Heart left ventricle (tissue), 16 donors: ENCODE measurements at regions not wholly inside any gene's neighbourhood (a gene's known extent, or its start where the extent isn't known, plus 50 kb on each side); places are given as distances from the start of the nearest gene placed in this dataset.

Experiments used
- ATAC-seq, 4 donors: fragments of 200-7000 bp; cut with Tn5 transposase; one replicate each; pipeline ENCODE4 v1.9.1; 2020 to 2022; ENCODE audit warnings: moderate library complexity in 4 of 4, mild to moderate bottlenecking in 3 of 4, moderate number of reproducible peaks in 1 of 4
- DNase-seq, 5 donors: peaks; one replicate each; pipeline ENCODE4 v3.0.0-alpha.2; 2020
- H3K27ac ChIP-seq, 12 donors: fragments of 200-600 bp; sonication (generic) in 4 of 12; one replicate each; pipeline versions ENCODE4 v1.5.0 to v1.8.0; 2016 to 2022; ENCODE audit warnings: mild to moderate bottlenecking in 2 of 12
- H3K27me3 ChIP-seq, 9 donors: fragments of 200-600 bp; sonication (generic) in 2 of 9; one replicate each; pipeline versions ENCODE4 v1.5.1 to v1.8.0; 2016 to 2022; ENCODE audit warnings: mild to moderate bottlenecking in 3 of 9
- H3K36me3 ChIP-seq, 9 donors: fragments of 200-600 bp; sonication (generic) in 2 of 9; one replicate each; pipeline versions ENCODE4 v1.5.0 to v1.8.0; 2018 to 2022; ENCODE audit warnings: mild to moderate bottlenecking in 2 of 9
- H3K4me1 ChIP-seq, 12 donors: fragments of 200-600 bp; sonication (generic) in 4 of 12; one replicate each; pipeline versions ENCODE4 v1.5.0 to v1.8.0; 2016 to 2022; ENCODE audit warnings: mild to moderate bottlenecking in 3 of 12
- H3K4me3 ChIP-seq, 12 donors: fragments of 200-600 bp; sonication (generic) in 4 of 12; one replicate each; pipeline versions ENCODE4 v1.5.0 to v1.8.0; 2017 to 2022; ENCODE audit warnings: mild to moderate bottlenecking in 9 of 12, moderate library complexity in 4 of 12
- H3K9me3 ChIP-seq, 12 donors: fragments of 200-600 bp; sonication (generic) in 4 of 12; one replicate each; pipeline versions ENCODE4 v1.5.0 to v1.8.0; 2016 to 2022; ENCODE audit warnings: mild to moderate bottlenecking in 1 of 12
- CTCF ChIP-seq, 12 donors: fragments of 200-600 bp; sonication (generic) in 4 of 12; IDR thresholded peaks; one replicate each; pipeline versions ENCODE4 v1.5.0 to v1.8.0; 2018 to 2022; ENCODE audit warnings: antibody characterized with exemption in 12 of 12, mild to moderate bottlenecking in 5 of 12
- POLR2A ChIP-seq, 2 donors: fragments of 450-650 bp; IDR thresholded peaks; one replicate each; pipeline ENCODE4 v1.6.1; 2017; ENCODE audit warnings: antibody characterized with exemption in 2 of 2, mild to moderate bottlenecking in 2 of 2, moderate library complexity in 2 of 2
- WGBS, 4 donors: extraction: QIAGEN DNeasy Blood & Tissue Kit in 2 of 4; methylation state at CpG; one replicate each; pipeline versions ENCODE4 v1.1.5 to v1.1.7; 2013 to 2018; 5-methylcytosine and 5-hydroxymethylcytosine counted together
- intact Hi-C, 10 donors: fragments of 100-400 bp; cut with DNase I; formaldehyde crosslinking; loops; one replicate each; pipeline versions ENCODE4 v1.11.1 to v1.14.2; 2022
- donor health status: ischemic (EF 13 %, LVEDD 7.1; RV severe dilation, severe dysfunction).
- donor health status: healthy with polysubstance abuse.
- donor health status: DM: no; HTN: yes; CAD: no.
- donor health status: DM: no; HTN: no; CAD: no.
- donor health status: ischemic (EF 25% LVEDD 6.9; RV normal size, moderate dysfunction).
- donor health status: ischemic (EF 25% LVEDD 5.7; RV mildly dilated, moderate dysfunction).
- donor health status: healthy.
- donor health status: DM: yes; HTN: yes; CAD: no.
- donor health status: ischemic (EF 35%, LVEDD 5.7; RV mildly dilated, moderate dysfunction).
- donor health status: nonischemic (EF 11% LVEDD 7.7; RV severe dilation, severe dysfunction).
- donor health status: DM: yes; HTN: yes; CAD: no.
- donor health status: PGD.
- donor health status: ischemic (EF 29% LVEDD 5.4; RV normal size, mild dysfunction).
- donor health status: nonischemic (EF 23%, LVEDD 6.1; RV moderate dilation, normal function).

GRCh38 chr6:154606860-154607259 is 96.4 kb upstream of the CNKSR3 start:
- 60 to 68% (median 65%) methylated on average over 2 of the region's 2 CpGs for WGBS, 4 donors
- ATAC-seq (no peak), DNase-seq (no peak)
- Histone ChIP-seq H3K36me3 (no peaks in the 10 kb centered on the region), H3K4me1 (no peaks in the 10 kb centered on the region), H3K27ac (no peak overlapping the region), H3K27me3 (no peaks in the 10 kb centered on the region), H3K4me3 (no peak overlapping the region), H3K9me3 (no peaks in the 10 kb centered on the region)
- intact Hi-C loops, result no loop called here
- TF ChIP-seq CTCF (IDR thresholded peaks at IDR 0.05), result no peak
- no peak for TF ChIP-seq POLR2A (IDR thresholded peaks at IDR 0.05)

GRCh38 chr6:154611241-154611640 is 100.8 kb upstream of the CNKSR3 start:
- Histone ChIP-seq H3K4me3 (no peak overlapping the region), H3K27me3 (no peaks in the 10 kb centered on the region), H3K36me3 (no peaks in the 10 kb centered on the region), H3K9me3 (no peaks in the 10 kb centered on the region), H3K4me1 (peaks cover 0 to 17% (median 3%) of the 10 kb centered on the region in 12 donors), H3K27ac (no peak overlapping the region)
- ATAC-seq, result no peak
- WGBS, 4 donors, result 93 to 96% (median 94%) methylated on average over 3 of the region's 3 CpGs
- no peak for DNase-seq
- TF ChIP-seq POLR2A (IDR thresholded peaks at IDR 0.05) (no peak), CTCF (IDR thresholded peaks at IDR 0.05) (no peak)
- intact Hi-C loops, result loop anchor here in 1 of 10 donors (10.0 kb wide), 1 partner anchor 176 kb away; no protein-coding TSS in a partner anchor

GRCh38 chr6:154611847-154612246 is 101.4 kb upstream of the CNKSR3 start:
- ATAC-seq, result no peak
- Histone ChIP-seq H3K9me3 (no peaks in the 10 kb centered on the region), H3K36me3 (no peaks in the 10 kb centered on the region), H3K27me3 (no peaks in the 10 kb centered on the region), H3K4me3 (no peak overlapping the region), H3K4me1 (peaks cover 0 to 17% (median 3%) of the 10 kb centered on the region in 12 donors), H3K27ac (no peak overlapping the region)
- 73 to 88% (median 77%) methylated on average over 2 of the region's 2 CpGs for WGBS, 4 donors
- TF ChIP-seq CTCF (IDR thresholded peaks at IDR 0.05) (no peak), POLR2A (IDR thresholded peaks at IDR 0.05) (no peak)
- intact Hi-C loops, result loop anchor here in 1 of 10 donors (10.0 kb wide), 1 partner anchor 177 kb away; no protein-coding TSS in a partner anchor
- DNase-seq, result no peak

DNA sequence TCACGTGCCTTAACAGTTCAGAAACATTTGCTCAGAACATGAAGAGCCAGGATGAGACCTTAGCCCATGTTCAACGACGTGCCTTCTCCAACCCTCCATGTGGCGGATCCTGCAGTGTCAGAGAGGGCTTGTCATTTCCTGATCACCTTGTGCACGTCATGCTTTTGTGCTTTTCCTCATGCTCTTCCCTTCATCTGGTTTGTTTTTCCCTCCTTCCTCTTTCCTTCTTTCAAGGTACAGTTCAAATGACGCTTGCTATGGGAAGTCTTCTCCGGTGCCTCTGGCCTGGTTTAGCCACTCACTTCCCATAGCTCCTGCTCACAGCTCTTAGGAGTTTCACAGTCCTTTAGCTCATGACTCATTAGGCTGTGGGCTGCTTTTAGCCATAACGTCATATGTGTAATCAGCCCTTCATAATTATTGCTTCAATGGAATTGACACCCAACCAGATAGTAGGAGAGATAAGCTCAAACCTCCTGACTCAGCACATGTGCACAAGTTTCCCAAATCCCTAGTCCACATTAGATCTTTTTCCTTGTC is 102.7 kb upstream of the CNKSR3 start:
- ATAC-seq, result peak in 2 of 4 donors; percentile 70 to 74
- Histone ChIP-seq H3K9me3 (no peaks in the 10 kb centered on the region), H3K36me3 (no peaks in the 10 kb centered on the region), H3K27ac (no peak overlapping the region), H3K4me3 (no peak overlapping the region), H3K4me1 (peaks cover 0 to 17% (median 3%) of the 10 kb centered on the region in 12 donors), H3K27me3 (no peaks in the 10 kb centered on the region)
- DNase-seq, result no peak
- WGBS, 4 donors, result 79 to 89% (median 81%) methylated on average over 8 of the region's 8 CpGs
- intact Hi-C loops, result loop anchor here in 1 of 10 donors (10.0 kb wide), 1 partner anchor 178 kb away; no protein-coding TSS in a partner anchor
- no peak for TF ChIP-seq CTCF (IDR thresholded peaks at IDR 0.05)
- TF ChIP-seq POLR2A (IDR thresholded peaks at IDR 0.05), result no peak
